ENCODE measurements at regions not wholly inside any gene's neighbourhood (a gene's known extent, or its start where the extent isn't known, plus 50 kb on each side); places are given as distances from the start of the nearest gene placed in this dataset.
A peak's percentile ranks its signal among the peaks of the same experiment; 100 is the strongest.
"Not testable (repeated sequence)": the region's sequence is repeated elsewhere in the genome, so short reads cannot be mapped to it uniquely, and the experiment has no call there.

DNA sequence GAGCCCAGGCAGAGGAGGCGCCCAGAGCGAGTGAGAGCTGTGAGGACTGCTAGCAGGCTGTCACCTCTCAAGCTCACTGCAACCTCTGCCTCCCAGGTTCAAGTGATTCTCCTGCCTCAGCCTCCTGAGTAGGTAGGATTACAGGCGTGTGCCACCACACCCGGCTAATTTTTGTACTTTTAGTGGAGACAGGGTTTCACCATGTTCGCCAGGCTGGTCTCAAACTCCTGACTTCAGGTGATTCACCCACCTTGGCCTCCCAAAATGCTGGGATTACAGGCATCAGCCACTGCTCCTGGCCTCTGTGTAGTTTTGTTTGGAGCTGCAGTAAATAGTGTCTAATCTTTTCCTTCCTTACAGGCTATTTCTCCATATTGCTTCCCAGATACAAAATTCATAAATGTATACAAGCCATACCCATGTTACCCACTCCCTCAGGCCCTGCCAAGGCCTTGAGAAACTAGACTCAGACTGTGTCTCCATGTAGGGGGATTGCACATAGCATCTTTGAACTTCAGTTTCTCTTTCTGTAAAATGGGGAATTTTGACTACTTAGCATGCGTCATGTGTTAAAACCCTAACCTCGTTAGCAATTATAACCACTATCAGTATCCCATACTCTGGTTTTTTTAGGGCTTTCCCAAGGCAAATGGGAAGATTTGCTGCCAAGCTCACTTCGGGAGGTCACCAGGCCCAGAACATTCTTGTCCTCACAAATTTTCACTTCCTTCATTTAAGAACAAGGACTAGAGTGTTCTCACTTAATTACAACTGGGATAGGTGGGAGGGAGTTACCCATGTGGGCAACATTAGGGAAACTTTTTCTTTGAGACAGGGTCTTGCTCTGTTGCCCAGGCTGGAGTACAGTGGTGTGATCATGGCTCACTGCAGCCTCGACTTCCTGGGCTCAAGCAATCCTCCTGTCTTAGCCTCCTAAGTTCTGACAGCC, 67.3 kb upstream of the DDR1 start:
- DNase-seq (ENCODE audit: low read depth in 1 of 2, low spot score in 1 of 2), result no peak
- in situ Hi-C loops (cut with HindIII; ENCODE audit: low pct_unique_long_range_greater_than_20kb, low sequenced_read_pairs), result no loop called here
- TF ChIP-seq JUND (IDR thresholded peaks at IDR 0.05; ENCODE audit: low read depth), result no peak

DNA sequence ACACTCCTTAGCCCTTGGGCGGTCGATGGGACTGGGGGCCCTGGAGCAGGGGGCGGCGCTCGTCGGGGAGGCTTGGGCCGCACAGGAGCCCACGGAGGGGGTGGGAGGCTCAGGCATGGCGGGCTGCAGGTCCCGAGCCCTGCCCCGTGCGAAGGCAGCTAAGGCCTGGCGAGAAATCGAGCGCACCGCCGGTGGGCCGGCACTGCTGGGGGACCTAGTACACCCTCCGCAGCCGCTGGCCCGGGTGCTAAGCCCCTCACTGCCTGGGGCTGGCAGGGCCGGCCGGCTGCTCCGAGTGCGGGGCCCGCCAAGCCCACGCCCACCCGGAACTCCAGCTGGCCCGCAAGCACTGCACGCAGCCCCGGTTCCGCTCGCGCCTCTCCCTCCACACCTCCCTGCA, 68.0 kb upstream of the DDR1 start:
- DNase-seq (ENCODE audit: low read depth in 1 of 2, low spot score in 1 of 2); in situ Hi-C loops (cut with HindIII; ENCODE audit: low pct_unique_long_range_greater_than_20kb, low sequenced_read_pairs): not testable (repeated sequence)

DNA sequence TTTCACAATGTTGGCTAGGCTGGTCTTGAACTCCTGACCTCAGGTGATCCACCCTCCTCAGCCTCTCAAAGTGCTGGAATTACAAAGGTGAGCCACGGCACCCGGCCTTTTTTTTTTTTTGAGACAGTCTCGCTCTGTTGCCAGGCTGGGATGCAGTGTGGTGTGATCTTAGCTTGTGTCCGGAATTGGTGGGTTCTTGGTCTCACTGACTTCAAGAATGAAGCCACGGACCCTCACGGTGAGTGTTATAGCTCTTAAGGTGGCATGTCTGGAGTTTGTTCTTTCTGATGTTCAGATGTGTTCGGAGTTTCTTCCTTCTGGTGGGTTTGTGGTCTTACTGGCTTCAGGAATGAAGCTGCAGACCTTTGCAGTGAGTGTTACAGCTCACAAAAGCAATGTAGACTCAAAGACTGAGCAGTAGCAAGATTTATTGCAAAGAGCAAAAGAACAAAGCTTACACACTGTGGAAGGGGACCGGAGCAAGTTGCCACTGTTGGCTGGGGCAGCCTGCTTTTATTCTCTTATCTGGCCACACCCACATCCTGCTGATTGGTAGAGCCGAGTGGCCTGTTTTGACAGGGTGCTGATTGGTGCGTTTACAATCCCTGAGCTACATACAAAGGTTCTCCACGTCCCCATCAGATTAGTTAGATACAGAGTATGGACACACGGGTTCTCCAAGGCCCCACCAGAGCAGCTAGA, 69.1 kb upstream of the DDR1 start:
- in situ Hi-C loops (cut with HindIII; ENCODE audit: low pct_unique_long_range_greater_than_20kb, low sequenced_read_pairs), result not testable (repeated sequence)

DNA sequence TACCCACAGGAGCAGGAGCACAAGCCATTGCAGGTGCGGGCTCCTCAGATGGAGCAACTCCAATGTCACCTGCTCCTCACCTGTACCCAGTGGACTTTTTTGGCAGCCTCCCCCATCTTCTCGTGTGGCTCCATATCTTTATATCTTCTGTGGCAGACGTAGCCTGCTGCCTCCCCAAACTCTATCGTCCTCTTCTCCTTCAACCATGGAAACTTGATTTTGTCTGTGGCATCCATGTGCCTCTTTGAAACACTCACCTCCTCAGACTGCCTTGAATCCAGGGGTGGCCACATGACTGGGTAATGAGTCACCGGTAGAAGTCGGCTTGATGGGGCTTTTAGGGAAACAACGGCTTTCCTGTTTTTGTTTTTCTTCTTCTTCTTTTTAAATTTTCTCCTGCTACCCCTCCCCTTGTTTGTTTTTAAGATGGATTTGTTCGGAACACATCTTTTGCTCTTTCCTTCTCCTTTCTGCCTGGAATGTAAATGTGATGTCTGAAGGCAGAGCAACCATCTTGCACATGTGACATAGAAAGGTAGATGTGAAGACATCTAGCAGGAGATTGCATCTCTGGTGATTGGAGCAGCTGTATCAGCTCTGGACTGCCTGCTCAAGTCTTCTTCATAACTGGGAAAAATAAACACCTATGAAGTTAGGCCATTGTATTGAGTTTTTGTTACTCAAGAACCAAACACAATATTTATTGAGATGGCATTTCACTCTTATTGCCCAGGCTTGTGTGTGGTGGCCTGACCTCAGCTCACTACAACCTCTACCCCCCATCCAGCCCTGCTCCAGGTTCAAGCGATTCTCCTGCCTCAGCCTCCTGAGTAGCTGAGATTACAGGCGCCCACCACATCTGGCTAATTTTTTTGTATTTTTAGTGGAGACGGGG, 69.9 kb upstream of the DDR1 start:
- in situ Hi-C loops (cut with HindIII; ENCODE audit: low pct_unique_long_range_greater_than_20kb, low sequenced_read_pairs), result no loop called here
- DNase-seq (ENCODE audit: low read depth in 1 of 2, low spot score in 1 of 2), result no peak

More for the DNA sequence above, 69.1 kb upstream of the DDR1 start:
- not testable (repeated sequence) for DNase-seq (ENCODE audit: low read depth in 1 of 2, low spot score in 1 of 2)

DNA sequence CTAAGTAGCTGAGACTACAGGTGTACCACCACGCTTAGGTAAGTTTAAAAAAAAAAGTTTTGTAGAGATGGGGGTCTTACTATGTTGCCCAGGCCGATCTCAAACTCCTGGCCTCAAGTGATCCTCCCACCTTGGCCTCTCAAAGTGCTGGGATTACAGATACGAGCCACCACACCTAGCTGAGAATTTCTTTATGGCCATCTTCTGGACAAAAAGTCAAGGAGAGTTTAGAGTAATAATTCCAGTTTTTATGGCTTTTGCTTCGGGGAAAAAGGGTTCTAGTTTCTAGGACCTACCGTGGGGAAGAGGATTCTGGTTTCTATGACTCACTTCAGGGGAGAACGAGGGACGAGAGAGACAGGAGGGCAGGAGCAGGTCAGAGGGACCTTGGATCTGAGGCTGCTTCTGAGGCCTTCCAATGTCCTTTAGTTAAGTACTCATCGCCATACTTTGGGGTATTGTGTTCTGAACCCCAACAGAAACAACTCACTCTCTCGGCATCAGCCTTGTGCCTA, 69.3 kb upstream of the IER3 start:
- in situ Hi-C loops (cut with HindIII; ENCODE audit: low pct_unique_long_range_greater_than_20kb, low sequenced_read_pairs), result no loop called here
- DNase-seq (ENCODE audit: low read depth in 1 of 2, low spot score in 1 of 2), result no peak
- TF ChIP-seq JUND (IDR thresholded peaks at IDR 0.05; ENCODE audit: low read depth), result no peak

More for the DNA sequence above, 69.9 kb upstream of the DDR1 start:
- TF ChIP-seq JUND (IDR thresholded peaks at IDR 0.05; ENCODE audit: low read depth), result no peak

DNA sequence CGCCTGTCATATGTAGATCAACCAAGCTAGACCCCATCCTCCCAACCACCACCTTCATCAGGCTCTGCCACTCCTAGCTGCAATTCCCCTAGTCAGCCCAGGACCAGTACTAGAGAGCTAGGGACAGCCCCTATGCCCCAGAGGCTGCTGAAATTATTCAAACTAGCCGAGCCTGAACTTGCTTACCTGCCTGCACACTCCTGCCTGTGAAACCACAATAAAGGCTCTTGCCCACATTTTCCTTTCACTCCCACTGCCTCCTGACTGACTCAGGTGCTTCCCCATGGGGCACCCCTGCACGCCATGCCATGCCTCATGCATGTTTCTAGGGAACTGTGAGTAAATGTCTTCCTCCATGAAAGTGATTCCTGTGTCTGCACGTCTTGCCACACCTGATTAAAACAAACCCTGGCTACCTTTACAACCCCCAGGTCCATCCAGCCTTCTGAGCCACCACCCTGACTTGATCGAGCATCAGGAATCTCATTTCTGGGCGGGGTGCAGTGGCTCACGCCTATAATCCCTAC, 66.5 kb upstream of the IER3 start:
- peak in 1 of 2 experiments; percentile 68 for DNase-seq (ENCODE audit: low read depth in 1 of 2, low spot score in 1 of 2)
- TF ChIP-seq JUND (IDR thresholded peaks at IDR 0.05; ENCODE audit: low read depth), result no peak
- in situ Hi-C loops (cut with HindIII; ENCODE audit: low pct_unique_long_range_greater_than_20kb, low sequenced_read_pairs), result no loop called here

DNA sequence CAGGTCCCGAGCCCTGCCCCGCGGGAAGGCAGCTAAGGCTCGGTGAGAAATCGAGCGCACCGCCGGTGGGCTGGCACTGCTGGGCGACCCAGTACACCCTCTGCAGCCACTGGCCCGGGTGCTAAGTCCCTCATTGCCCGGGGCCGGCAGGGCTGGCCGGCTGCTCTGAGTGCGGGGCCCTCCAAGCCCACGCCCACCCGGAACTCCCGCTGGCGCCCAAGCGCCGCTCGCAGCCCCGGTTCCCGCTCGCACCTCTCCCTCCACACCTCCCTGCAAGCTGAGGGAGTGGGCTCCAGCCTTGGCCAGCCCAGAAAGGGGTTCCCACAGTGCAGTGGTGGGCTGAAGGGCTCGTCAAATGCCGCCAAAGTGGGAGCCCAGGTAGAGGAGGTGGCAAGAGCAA, 63.2 kb upstream of the IER3 start:
- DNase-seq (ENCODE audit: low read depth in 1 of 2, low spot score in 1 of 2); in situ Hi-C loops (cut with HindIII; ENCODE audit: low pct_unique_long_range_greater_than_20kb, low sequenced_read_pairs): not testable (repeated sequence)

DNA sequence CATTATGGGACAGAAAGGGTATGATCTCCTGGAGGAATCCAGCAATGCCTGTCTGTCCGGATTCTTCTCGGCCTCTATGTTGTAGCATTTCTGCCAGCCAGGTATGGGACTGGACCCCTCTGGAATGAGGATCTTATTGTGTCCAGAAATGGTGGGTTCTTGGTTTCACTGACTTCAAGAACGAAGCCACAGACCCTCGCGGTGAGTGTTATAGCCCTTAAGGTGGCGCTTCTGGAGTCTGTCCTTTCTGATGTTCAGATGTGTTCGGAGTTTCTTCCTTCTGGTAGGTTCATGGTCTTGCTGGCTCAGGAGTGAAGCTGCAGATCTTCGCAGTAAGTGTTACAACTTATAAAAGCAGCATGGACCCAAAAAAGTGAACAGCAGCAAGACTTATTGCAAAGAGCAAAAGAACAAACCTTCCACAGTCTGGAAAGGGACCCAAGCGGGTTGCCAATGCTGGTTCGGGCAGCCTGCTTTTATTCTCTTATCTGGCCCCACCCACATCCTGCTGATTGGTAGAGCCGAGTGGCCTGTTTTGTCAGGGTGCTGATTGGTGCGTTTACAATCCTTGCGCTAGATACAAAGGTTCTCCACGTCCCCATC, 62.3 kb upstream of the IER3 start:
- in situ Hi-C loops (cut with HindIII; ENCODE audit: low pct_unique_long_range_greater_than_20kb, low sequenced_read_pairs), result no loop called here
- peak in 1 of 2 experiments; percentile 76 for DNase-seq (ENCODE audit: low read depth in 1 of 2, low spot score in 1 of 2)
- no peak for TF ChIP-seq JUND (IDR thresholded peaks at IDR 0.05; ENCODE audit: low read depth)

DNA sequence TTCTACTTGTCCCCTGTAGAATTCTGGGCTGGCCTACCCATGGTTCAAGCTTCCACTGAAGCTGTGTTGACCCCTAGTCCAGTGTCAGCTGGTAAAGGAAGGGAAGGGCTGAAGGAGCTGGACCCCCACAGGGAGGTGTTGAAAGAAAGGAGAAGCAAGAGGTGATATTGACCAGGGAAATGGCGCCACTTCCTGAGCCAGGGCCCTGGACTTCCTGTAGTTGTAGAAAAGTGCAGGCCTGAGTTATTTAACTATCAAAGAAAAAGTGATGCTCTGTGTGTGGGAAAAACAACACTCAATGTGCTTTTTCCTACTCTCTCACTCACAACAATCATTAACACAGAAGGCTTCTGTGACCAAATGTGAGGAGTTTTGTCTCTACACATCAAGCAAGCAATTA, 60.0 kb upstream of the IER3 start:
- in situ Hi-C loops (cut with HindIII; ENCODE audit: low pct_unique_long_range_greater_than_20kb, low sequenced_read_pairs), result no loop called here
- no peak for TF ChIP-seq JUND (IDR thresholded peaks at IDR 0.05; ENCODE audit: low read depth)
- DNase-seq (ENCODE audit: low read depth in 1 of 2, low spot score in 1 of 2), result no peak

DNA sequence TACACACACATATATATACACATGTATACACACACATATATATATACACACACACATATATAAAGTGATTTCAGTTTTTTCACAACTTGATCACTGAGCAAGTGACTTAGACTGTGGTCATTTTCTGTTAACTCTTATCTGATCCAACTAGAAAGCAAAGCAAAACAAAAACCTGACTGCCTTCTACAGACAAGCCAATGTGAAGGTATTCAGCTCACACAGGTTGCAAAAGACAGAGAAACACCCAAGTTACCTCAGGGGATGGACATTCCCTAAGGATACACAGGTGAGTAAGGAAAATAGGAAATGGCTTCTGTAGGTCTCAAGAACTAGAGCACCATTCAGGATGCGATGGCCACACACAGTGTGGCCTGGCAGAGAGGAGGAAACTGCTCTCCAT, 58.4 kb upstream of the IER3 start:
- no peak for TF ChIP-seq JUND (IDR thresholded peaks at IDR 0.05; ENCODE audit: low read depth)
- no peak for DNase-seq (ENCODE audit: low read depth in 1 of 2, low spot score in 1 of 2)
- in situ Hi-C loops (cut with HindIII; ENCODE audit: low pct_unique_long_range_greater_than_20kb, low sequenced_read_pairs), result no loop called here

DNA sequence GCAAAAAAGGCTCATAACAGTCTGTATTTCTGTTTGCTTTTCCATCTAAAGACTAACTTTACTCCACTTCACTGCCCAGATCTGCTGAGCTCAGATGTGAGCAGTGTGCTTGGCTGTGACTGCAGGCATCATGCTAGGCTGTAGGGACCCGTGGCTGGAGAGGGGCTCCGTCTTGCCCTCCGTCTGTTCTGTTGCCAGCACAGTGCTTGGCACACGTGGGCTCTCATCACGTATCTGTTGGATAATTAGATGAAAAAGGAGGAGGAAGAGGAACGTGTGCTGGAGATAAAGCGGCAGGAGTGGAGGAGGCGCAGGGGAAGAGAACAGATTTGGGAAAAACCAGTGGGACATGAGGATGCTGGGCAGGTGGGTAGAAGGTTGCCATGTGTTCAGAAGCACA, 57.6 kb upstream of the IER3 start:
- in situ Hi-C loops (cut with HindIII; ENCODE audit: low pct_unique_long_range_greater_than_20kb, low sequenced_read_pairs), result no loop called here
- no peak for TF ChIP-seq JUND (IDR thresholded peaks at IDR 0.05; ENCODE audit: low read depth)
- DNase-seq (ENCODE audit: low read depth in 1 of 2, low spot score in 1 of 2), result no peak

DNA sequence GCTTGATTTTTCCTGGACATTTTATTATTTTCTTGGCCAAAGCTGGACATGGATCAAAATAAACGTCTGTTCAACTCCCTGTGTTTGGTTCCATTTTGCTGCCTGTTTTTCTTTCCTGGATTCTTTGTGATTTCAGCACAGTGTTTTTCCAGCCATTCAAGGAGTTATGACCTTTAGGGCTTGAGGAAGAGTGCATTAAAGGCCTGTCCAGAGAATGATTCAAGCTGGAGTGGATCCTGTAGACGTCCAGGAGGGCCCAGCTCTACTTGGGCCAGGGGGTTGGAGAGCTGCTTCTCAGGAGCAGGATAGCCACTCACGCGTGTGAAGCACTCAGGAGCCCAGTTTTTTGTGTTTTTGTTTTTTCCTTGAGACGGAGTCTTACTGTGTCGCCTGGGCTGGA, 56.5 kb upstream of the IER3 start:
- DNase-seq (ENCODE audit: low read depth in 1 of 2, low spot score in 1 of 2), result no peak
- in situ Hi-C loops (cut with HindIII; ENCODE audit: low pct_unique_long_range_greater_than_20kb, low sequenced_read_pairs), result no loop called here
- no peak for TF ChIP-seq JUND (IDR thresholded peaks at IDR 0.05; ENCODE audit: low read depth)

All from T47D (cell line).